ENCODE measurements at regions not wholly inside any gene's neighbourhood (a gene's known extent, or its start where the extent isn't known, plus 50 kb on each side); places are given as distances from the start of the nearest gene placed in this dataset.

- no peaks in the 10 kb centered on the region for H3K9me3 ChIP-seq (ENCODE audit: insufficient read depth, low read length)
- H3K9ac ChIP-seq (ENCODE audit: low read length) = no peak overlapping the region
- H3K4me2 ChIP-seq (ENCODE audit: low read length) = no peak overlapping the region
- no peak overlapping the region for H3K27ac ChIP-seq (ENCODE audit: low read length)
- no peaks in the 10 kb centered on the region for H3K36me3 ChIP-seq (replicated peaks; ENCODE audit: low read depth, low read length)
- no peaks in the 10 kb centered on the region for H3K27me3 ChIP-seq (ENCODE audit: low read depth, low read length)
- no peaks in the 10 kb centered on the region for H4K20me1 ChIP-seq (ENCODE audit: insufficient read depth, low read length)
- H3K4me3 ChIP-seq (ENCODE audit: low read length) = no peak overlapping the region
- TF ChIP-seq CTCF (IDR thresholded peaks at IDR 0.05; ENCODE audit: low read depth, low read length) = no peak
- H3K4me1 ChIP-seq (ENCODE audit: low read length) = peaks cover 4% of the 10 kb centered on the region
- no peaks in the 10 kb centered on the region for H3K79me2 ChIP-seq (ENCODE audit: low read length)
- H2AFZ ChIP-seq (ENCODE audit: low read depth, low read length) = no peak overlapping the region
Observed at GRCh38 chr2:37523814-37524362, 147.6 kb downstream of the CDC42EP3 start.

- H3K36me3 ChIP-seq (replicated peaks; ENCODE audit: low read depth, low read length) = no peaks in the 10 kb centered on the region
- H3K4me3 ChIP-seq (ENCODE audit: low read length) = no peak overlapping the region
- no peaks in the 10 kb centered on the region for H4K20me1 ChIP-seq (ENCODE audit: insufficient read depth, low read length)
- no peaks in the 10 kb centered on the region for H3K79me2 ChIP-seq (ENCODE audit: low read length)
- no peaks in the 10 kb centered on the region for H3K27me3 ChIP-seq (ENCODE audit: low read depth, low read length)
- H3K4me1 ChIP-seq (ENCODE audit: low read length) = peaks cover 13% of the 10 kb centered on the region
- H3K4me2 ChIP-seq (ENCODE audit: low read length) = 0 out of 2 replicates have a peak overlapping the region, but pooled peaks have one; percentile 8
- no peak overlapping the region for H3K9ac ChIP-seq (ENCODE audit: low read length)
- no peak overlapping the region for H3K27ac ChIP-seq (ENCODE audit: low read length)
- no peak overlapping the region for H2AFZ ChIP-seq (ENCODE audit: low read depth, low read length)
- H3K9me3 ChIP-seq (ENCODE audit: insufficient read depth, low read length) = no peaks in the 10 kb centered on the region
- TF ChIP-seq EZH2phosphoT487 (IDR thresholded peaks at IDR 0.05; ENCODE audit: low read depth) (no peak), CTCF (IDR thresholded peaks at IDR 0.05; ENCODE audit: low read depth, low read length) (no peak)
Observed at GRCh38 chr2:37526323-37526722, 145.1 kb downstream of the CDC42EP3 start.

- Histone ChIP-seq H3K27ac (ENCODE audit: low read length) (no peak overlapping the region), H3K36me3 (replicated peaks; ENCODE audit: low read depth, low read length) (no peaks in the 10 kb centered on the region), H3K79me2 (ENCODE audit: low read length) (no peaks in the 10 kb centered on the region), H3K9me3 (ENCODE audit: insufficient read depth, low read length) (no peaks in the 10 kb centered on the region), H4K20me1 (ENCODE audit: insufficient read depth, low read length) (no peaks in the 10 kb centered on the region), H3K4me1 (ENCODE audit: low read length) (peaks cover 13% of the 10 kb centered on the region), H3K4me2 (ENCODE audit: low read length) (no peak overlapping the region), H3K27me3 (ENCODE audit: low read depth, low read length) (no peaks in the 10 kb centered on the region), H3K4me3 (ENCODE audit: low read length) (no peak overlapping the region), H2AFZ (ENCODE audit: low read depth, low read length) (no peak overlapping the region), H3K9ac (ENCODE audit: low read length) (no peak overlapping the region)
- TF ChIP-seq EZH2phosphoT487 (IDR thresholded peaks at IDR 0.05; ENCODE audit: low read depth) (no peak), CTCF (IDR thresholded peaks at IDR 0.05; ENCODE audit: low read depth, low read length) (no peak)
Observed at GRCh38 chr2:37526856-37527255, 144.6 kb downstream of the CDC42EP3 start.

GRCh38 chr2:37527361-37527760 is 144.1 kb downstream of the CDC42EP3 start:
- TF ChIP-seq EZH2phosphoT487 (IDR thresholded peaks at IDR 0.05; ENCODE audit: low read depth) = no peak
- no peak for TF ChIP-seq CTCF (IDR thresholded peaks at IDR 0.05; ENCODE audit: low read depth, low read length)
- H3K9me3 ChIP-seq (ENCODE audit: insufficient read depth, low read length) = no peaks in the 10 kb centered on the region
- H2AFZ ChIP-seq (ENCODE audit: low read depth, low read length) = no peak overlapping the region
- H3K4me3 ChIP-seq (ENCODE audit: low read length) = no peak overlapping the region
- H3K79me2 ChIP-seq (ENCODE audit: low read length) = no peaks in the 10 kb centered on the region
- no peaks in the 10 kb centered on the region for H3K36me3 ChIP-seq (replicated peaks; ENCODE audit: low read depth, low read length)
- peaks cover 13% of the 10 kb centered on the region for H3K4me1 ChIP-seq (ENCODE audit: low read length)
- no peaks in the 10 kb centered on the region for H4K20me1 ChIP-seq (ENCODE audit: insufficient read depth, low read length)
- no peaks in the 10 kb centered on the region for H3K27me3 ChIP-seq (ENCODE audit: low read depth, low read length)
- no peak overlapping the region for H3K9ac ChIP-seq (ENCODE audit: low read length)
- no peak overlapping the region for H3K27ac ChIP-seq (ENCODE audit: low read length)
- no peak overlapping the region for H3K4me2 ChIP-seq (ENCODE audit: low read length)

Measured in OCI-LY3 (cell line).